GM19351 (cell line): ENCODE measurements at regions not wholly inside any gene's neighbourhood (a gene's known extent, or its start where the extent isn't known, plus 50 kb on each side); places are given as distances from the start of the nearest gene placed in this dataset.

Experiments
- ATAC-seq: cut with Tn5 transposase; IDR thresholded peaks from one replicate; pipeline ENCODE4 v1.9.1; 2021; ENCODE audit warnings: mild to moderate bottlenecking, moderate library complexity; ENCODE audit not compliant: unreplicated experiment

GRCh38 chr4:181588733-181589302, 654.4 kb upstream of the TENM3 start:
- no peak for ATAC-seq

DNA sequence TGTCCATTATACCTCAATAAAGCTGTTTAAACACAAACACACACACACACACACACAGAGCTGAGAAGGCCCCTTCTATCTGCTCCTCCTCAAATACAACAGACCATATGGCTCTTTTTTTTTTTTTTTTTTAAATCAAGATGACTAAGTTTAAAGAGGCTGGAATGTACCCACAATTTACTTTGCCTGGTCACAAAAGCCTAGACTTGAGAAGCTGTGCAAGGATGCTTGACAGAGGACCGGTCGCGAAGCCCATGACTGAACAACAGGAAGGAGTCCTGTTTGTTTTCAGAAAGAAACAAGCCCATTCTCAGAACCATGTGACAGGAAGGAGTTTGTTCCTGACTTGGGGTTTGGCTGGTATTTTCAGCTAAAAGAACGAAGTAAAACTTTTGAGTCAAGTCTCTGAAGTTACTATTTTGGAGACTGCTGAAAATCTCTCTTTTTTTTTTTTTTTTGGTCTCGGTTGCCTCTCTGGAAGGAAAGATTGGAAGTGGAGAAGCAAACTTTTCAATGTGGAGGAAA, 650.9 kb upstream of the TENM3 start:
- no peak for ATAC-seq

GRCh38 chr4:181593703-181594102, 649.5 kb upstream of the TENM3 start:
- no peak for ATAC-seq

GRCh38 chr4:181594188-181594587, 649.0 kb upstream of the TENM3 start:
- ATAC-seq, result no peak

DNA sequence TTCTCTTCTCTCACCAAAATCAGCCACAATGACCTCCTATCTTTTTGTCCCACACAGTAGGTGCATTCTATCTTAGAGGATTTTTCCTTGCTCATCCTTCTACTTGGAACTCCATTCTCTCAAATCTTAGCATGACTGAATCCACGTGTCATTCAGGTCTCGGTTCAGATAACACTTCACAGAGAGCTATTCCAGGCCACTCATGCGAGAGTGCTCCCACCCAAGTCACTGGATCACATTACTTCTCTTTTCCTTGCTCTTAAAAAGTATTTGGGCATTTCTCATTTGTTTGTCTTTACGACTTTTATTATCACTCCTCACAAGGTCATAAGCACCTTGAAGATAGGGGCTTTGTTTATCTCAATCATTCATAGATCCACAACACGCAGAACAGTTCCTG, 647.5 kb upstream of the TENM3 start:
- ATAC-seq, result no peak

- ATAC-seq, result no peak
Measured at GRCh38 chr4:181597766-181598165, 645.4 kb upstream of the TENM3 start.

GRCh38 chr4:181599134-181599533, 644.1 kb upstream of the TENM3 start:
- ATAC-seq, result no peak

DNA sequence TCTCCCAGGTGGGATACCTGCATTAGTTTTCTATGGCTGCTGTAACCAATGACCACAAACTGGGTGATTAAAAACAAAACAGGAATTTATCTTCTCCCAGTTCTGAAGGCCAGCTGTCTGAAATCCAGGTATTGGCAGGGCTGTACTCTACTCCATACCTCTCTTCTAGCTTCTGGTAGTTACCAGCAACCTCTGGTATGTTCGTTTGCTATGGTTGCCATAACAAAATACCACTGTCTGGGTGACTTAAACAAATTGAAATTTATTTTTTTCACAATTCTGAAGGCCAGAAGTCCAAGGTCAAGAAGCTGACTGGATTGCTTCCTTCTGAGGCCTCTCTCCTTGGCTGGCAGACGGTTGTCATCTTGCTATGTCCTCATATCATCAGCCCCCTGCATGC, 642.1 kb upstream of the TENM3 start:
- ATAC-seq, result no peak

GRCh38 chr4:181604546-181604945, 638.7 kb upstream of the TENM3 start:
- ATAC-seq, result no peak

DNA sequence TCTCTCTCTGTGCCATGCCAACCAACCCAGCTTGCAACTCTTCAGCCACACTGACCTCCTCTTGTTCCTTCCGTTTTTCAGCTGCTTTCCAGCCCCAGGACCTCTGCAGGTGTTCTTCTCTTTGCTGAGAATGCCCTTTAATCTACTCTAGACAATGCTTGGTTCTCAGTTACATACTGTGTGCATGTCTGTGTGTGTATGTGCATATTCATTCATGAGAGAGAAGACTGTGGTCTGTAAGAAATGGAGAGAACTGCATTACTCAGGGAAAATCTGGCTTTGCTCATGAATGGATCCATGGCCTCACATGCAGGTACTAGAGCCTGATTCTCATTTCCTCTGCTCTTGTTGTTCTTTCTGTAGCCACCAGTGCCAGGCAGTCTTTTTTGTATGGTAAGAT, 636.9 kb upstream of the TENM3 start:
- no peak for ATAC-seq

DNA sequence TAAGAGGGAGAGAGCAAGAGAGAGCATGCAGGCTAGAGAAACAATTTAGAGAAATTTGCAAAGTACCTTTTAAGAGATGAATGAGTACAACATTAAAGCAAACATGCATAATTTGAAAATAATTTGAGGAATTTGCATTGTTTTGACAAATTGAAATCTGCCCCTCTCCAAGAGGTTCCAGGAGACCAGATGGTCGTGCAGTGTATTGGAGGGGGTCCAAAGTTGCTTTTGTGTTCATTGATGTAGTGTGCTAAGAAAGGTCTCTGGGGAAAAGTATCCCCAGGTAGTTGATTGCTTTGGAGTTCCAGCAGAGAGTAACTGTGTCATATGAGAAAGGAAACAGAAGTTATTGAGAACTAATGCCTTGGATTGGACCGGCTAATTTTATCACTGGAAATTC, 635.0 kb upstream of the TENM3 start:
- no peak for ATAC-seq

DNA sequence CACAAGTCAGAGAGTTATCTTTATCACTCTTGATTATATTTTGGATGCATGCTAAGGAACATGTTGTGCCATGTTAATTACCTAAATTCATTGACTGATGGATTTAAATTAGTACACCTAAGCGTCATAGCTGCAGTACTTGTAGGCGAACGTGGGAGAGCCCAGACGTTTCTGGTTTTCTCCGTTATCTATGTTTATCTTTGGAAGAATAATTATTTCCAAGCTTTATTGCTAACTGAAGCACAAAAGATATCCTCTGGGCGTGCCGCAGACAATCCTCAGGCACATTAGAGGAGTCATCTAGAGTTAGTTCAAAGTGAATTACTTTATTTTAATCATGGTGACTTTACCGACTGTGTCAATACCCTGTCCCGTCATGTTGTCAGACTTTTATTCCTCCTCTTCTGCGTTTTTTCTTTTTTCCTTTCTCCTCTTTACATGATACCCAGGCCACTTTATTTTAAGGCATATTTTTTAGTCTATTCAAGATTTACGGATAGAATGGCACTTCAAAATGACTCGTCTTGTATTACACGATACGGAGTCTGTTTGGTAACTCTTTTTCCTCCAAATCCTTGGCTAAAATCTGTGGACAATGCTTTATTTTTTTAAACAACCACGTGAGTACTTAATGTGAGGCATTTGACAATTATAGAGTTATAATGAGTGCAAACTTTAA, 632.0 kb upstream of the TENM3 start:
- ATAC-seq, result no peak

GRCh38 chr4:181611946-181612600, 631.1 kb upstream of the TENM3 start:
- ATAC-seq, result no peak

- no peak for ATAC-seq
Measured at GRCh38 chr4:181613200-181613599, 630.0 kb upstream of the TENM3 start.

- ATAC-seq, result no peak
Measured at GRCh38 chr4:181618038-181618618, 625.1 kb upstream of the TENM3 start.

- no peak for ATAC-seq
Measured at GRCh38 chr4:181618896-181619295, 624.3 kb upstream of the TENM3 start.

- no peak for ATAC-seq
Measured at GRCh38 chr4:181619651-181620050, 623.6 kb upstream of the TENM3 start.

GRCh38 chr4:181637186-181638105, 605.8 kb upstream of the TENM3 start:
- ATAC-seq, result no peak

DNA sequence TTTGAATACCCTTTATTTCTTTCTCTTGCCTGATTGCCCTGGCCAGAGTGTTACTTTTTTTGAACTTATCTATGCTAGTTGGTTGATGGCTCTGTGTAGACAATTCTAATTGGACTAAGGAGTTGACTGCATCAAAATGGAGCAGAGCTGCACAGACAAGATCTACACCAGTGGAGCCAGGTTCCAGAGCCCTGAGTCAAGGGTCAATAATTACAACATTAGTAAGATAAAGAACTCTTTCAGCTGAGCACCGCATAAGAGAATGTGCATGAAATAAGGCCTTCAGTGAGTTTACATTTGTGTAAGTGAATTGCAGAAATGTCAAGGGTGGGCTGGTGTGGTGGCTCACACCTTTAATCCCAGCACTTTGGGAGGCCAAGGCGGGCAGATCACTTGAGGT, 599.7 kb upstream of the TENM3 start:
- no peak for ATAC-seq

DNA sequence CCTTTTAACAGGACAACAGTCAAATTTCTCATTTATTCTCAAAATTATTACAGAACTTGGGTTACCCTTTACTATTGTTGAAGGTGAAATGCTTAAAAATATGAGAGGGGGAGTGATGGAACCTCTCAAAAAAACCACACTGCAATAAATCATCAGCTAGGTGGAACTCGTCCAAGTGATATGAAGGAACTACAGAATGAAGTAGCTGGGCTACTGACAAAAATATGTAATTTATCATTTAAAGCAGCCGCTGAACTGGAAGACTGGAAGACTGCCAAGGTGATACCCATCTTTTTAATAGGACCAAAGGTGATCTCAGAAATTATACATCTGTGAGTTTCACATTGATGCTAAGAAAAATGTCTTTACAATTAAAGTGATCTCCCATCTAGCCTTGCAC, 597.7 kb upstream of the TENM3 start:
- ATAC-seq, result no peak

- ATAC-seq, result no peak
Measured at GRCh38 chr4:181646864-181647263, 596.3 kb upstream of the TENM3 start.
